PC-3 (cell line): ENCODE measurements at regions not wholly inside any gene's neighbourhood (a gene's known extent, or its start where the extent isn't known, plus 50 kb on each side); places are given as distances from the start of the nearest gene placed in this dataset.

ENCODE experiments used
- EZH2 ChIP-seq: fragments of 300-600 bp; sonication (generic); IDR thresholded peaks from one replicate; pipeline ENCODE4 v1.6.1; 2017; ENCODE audit warnings: antibody characterized with exemption, mild to moderate bottlenecking, low read length; ENCODE audit not compliant: unreplicated experiment
- TF ChIP-seq, protein P1 (sequence below): fragments of 300-600 bp; sonication (generic); conservative IDR thresholded peaks from 2 replicates; pipeline ENCODE4 v1.5.1; 2017; ENCODE audit warnings: antibody characterized with exemption, low read depth, mild to moderate bottlenecking, low read length

- TF ChIP-seq, protein P1, sequence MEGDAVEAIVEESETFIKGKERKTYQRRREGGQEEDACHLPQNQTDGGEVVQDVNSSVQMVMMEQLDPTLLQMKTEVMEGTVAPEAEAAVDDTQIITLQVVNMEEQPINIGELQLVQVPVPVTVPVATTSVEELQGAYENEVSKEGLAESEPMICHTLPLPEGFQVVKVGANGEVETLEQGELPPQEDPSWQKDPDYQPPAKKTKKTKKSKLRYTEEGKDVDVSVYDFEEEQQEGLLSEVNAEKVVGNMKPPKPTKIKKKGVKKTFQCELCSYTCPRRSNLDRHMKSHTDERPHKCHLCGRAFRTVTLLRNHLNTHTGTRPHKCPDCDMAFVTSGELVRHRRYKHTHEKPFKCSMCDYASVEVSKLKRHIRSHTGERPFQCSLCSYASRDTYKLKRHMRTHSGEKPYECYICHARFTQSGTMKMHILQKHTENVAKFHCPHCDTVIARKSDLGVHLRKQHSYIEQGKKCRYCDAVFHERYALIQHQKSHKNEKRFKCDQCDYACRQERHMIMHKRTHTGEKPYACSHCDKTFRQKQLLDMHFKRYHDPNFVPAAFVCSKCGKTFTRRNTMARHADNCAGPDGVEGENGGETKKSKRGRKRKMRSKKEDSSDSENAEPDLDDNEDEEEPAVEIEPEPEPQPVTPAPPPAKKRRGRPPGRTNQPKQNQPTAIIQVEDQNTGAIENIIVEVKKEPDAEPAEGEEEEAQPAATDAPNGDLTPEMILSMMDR = no peak
- no peak for TF ChIP-seq EZH2
Observed at GRCh38 chr3:113354307-113354706, 87.0 kb downstream of the CFAP44 start.
